ENCODE measurements at regions not wholly inside any gene's neighbourhood (a gene's known extent, or its start where the extent isn't known, plus 50 kb on each side); places are given as distances from the start of the nearest gene placed in this dataset.

GRCh38 chr4:128381748-128382559, 94.3 kb upstream of the PGRMC2 start:
- no peak for DNase-seq (ENCODE audit: low read depth, low spot score)
- H3K27ac ChIP-seq (ENCODE audit: low read length): no peak overlapping the region
- no peaks in the 10 kb centered on the region for H3K36me3 ChIP-seq (ENCODE audit: control insufficient read depth, insufficient read depth, low read length)
- H3K9me3 ChIP-seq (ENCODE audit: control insufficient read depth, insufficient read depth, low read length): peaks cover 3% of the 10 kb centered on the region
- H3K27me3 ChIP-seq (ENCODE audit: control insufficient read depth, insufficient read depth, low read length): no peaks in the 10 kb centered on the region
- no peaks in the 10 kb centered on the region for H3K4me1 ChIP-seq (ENCODE audit: control insufficient read depth, insufficient read depth, low read length)
- no peak overlapping the region for H3K4me3 ChIP-seq (ENCODE audit: low read length)
- WGBS (ENCODE audit: insufficient coverage, insufficient read length): no CpG with 5 or more reads among the region's 4 CpGs

- Histone ChIP-seq H3K36me3 (ENCODE audit: control insufficient read depth, insufficient read depth, low read length) (no peaks in the 10 kb centered on the region; the same call in 1 of the 2 replicates), H3K27me3 (ENCODE audit: control insufficient read depth, insufficient read depth, low read length) (no peaks in the 10 kb centered on the region), H3K4me1 (ENCODE audit: control insufficient read depth, insufficient read depth, low read length) (no peaks in the 10 kb centered on the region), H3K9me3 (ENCODE audit: control insufficient read depth, insufficient read depth, low read length) (peaks cover 3% of the 10 kb centered on the region), H3K27ac (ENCODE audit: low read length) (no peak overlapping the region), H3K4me3 (ENCODE audit: low read length) (no peak overlapping the region)
- no CpG with 5 or more reads among the region's 4 CpGs for WGBS (ENCODE audit: insufficient coverage, insufficient read length)
- no peak for DNase-seq (ENCODE audit: low read depth, low spot score)
Observed at GRCh38 chr4:128380306-128380705, 92.7 kb upstream of the PGRMC2 start.

DNA sequence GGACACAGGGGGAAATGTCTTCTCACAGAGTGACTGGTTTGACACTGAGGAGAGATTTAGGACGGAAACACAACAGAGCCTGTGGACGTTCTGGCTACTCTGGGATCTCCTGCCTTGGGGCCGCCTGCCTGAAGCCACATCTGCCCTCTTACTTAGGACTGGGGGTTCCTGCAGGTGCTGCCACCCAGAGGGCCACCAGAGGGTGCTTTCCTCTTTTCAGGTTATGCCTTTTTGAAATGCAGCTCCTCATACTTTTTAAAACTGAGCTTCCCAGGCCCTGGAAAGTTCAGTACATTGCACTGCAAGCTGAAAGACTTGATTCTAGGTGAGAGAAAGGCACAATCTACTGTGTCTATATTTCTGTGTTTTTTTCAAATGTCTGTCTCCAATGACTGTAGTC, 92.2 kb upstream of the PGRMC2 start:
- Histone ChIP-seq H3K27ac (ENCODE audit: low read length) (no peak overlapping the region), H3K4me1 (ENCODE audit: control insufficient read depth, insufficient read depth, low read length) (no peaks in the 10 kb centered on the region), H3K9me3 (ENCODE audit: control insufficient read depth, insufficient read depth, low read length) (peaks cover 3% of the 10 kb centered on the region), H3K27me3 (ENCODE audit: control insufficient read depth, insufficient read depth, low read length) (no peaks in the 10 kb centered on the region), H3K36me3 (ENCODE audit: control insufficient read depth, insufficient read depth, low read length) (no peaks in the 10 kb centered on the region; the same call in 1 of the 2 replicates), H3K4me3 (ENCODE audit: low read length) (no peak overlapping the region)
- no peak for DNase-seq (ENCODE audit: low read depth, low spot score)
- no CpG with 5 or more reads among the region's 3 CpGs for WGBS (ENCODE audit: insufficient coverage, insufficient read length)

DNA sequence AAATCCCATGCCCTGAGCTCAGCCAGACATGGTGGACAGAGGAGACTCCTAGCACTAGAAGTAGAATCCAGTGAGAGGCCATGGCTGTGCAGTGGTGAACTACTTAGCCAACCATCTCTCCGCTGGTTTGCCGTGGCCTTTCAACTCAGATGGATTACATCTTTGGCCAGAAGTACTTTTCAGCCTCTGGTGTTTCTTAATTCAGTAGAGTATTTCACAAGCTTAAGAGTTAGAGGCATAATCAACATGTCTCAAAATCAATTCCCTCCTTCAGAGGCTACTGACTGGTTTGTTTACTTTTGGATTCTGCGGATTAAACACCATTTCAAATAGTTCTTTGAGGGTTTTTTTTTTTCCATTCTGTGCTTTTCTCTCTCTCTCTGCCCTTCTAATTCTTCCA, 91.1 kb upstream of the PGRMC2 start:
- peaks cover 3% of the 10 kb centered on the region for H3K9me3 ChIP-seq (ENCODE audit: control insufficient read depth, insufficient read depth, low read length)
- H3K27ac ChIP-seq (ENCODE audit: low read length): no peak overlapping the region
- WGBS (ENCODE audit: insufficient coverage, insufficient read length): no CpG with 5 or more reads among the region's 3 CpGs
- no peaks in the 10 kb centered on the region for H3K4me1 ChIP-seq (ENCODE audit: control insufficient read depth, insufficient read depth, low read length)
- no peaks in the 10 kb centered on the region for H3K27me3 ChIP-seq (ENCODE audit: control insufficient read depth, insufficient read depth, low read length)
- H3K4me3 ChIP-seq (ENCODE audit: low read length): no peak overlapping the region
- DNase-seq (ENCODE audit: low read depth, low spot score): no peak
- no peaks in the 10 kb centered on the region; the same call in 1 of the 2 replicates for H3K36me3 ChIP-seq (ENCODE audit: control insufficient read depth, insufficient read depth, low read length)

DNA sequence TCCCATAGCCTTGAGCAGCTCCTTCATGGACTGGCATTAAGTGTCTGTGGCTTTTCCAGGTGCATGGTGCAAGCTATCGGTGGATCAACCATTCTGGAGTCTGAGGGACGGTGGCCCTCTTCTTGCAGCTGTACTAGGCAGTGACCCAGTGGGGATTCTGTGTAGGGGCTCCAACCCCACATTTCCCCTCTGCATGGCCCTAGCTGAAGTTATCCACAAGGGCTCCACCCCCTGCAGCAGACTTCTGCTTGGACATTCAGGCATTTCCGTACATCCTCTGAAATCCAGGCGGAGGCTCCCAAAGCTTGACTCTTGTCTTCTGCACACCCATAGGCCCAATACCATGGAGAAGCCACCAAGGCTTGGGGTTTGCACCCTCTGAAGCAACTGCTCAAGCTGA, 89.3 kb upstream of the PGRMC2 start:
- DNase-seq (ENCODE audit: low read depth, low spot score): no peak
- Histone ChIP-seq H3K4me3 (ENCODE audit: low read length) (no peak overlapping the region), H3K9me3 (ENCODE audit: control insufficient read depth, insufficient read depth, low read length) (peaks cover 3% of the 10 kb centered on the region), H3K36me3 (ENCODE audit: control insufficient read depth, insufficient read depth, low read length) (no peaks in the 10 kb centered on the region; the same call in 1 of the 2 replicates), H3K27me3 (ENCODE audit: control insufficient read depth, insufficient read depth, low read length) (no peaks in the 10 kb centered on the region), H3K27ac (ENCODE audit: low read length) (no peak overlapping the region), H3K4me1 (ENCODE audit: control insufficient read depth, insufficient read depth, low read length) (no peaks in the 10 kb centered on the region)
- WGBS (ENCODE audit: insufficient coverage, insufficient read length): no CpG with 5 or more reads among the region's 4 CpGs

DNA sequence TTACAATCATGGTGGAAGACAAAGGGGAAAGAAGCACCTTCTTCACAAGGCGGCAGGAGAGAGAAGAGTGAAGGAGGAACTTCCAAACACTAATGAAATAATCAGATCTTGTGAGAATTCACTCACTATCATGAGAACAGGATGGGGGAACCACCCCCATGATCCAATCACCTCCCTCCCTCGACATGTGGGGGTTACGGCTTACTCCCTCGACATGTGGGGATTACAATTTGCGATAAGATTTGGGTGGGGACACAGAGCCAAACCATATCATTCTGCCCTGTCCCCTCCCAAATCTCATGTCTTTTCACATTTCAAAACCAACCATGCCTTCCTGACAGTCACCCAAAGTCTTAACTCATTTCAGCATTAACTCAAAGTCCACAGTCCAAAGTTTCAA, 88.7 kb upstream of the PGRMC2 start:
- Histone ChIP-seq H3K36me3 (ENCODE audit: control insufficient read depth, insufficient read depth, low read length) (no peaks in the 10 kb centered on the region; the same call in 1 of the 2 replicates), H3K27me3 (ENCODE audit: control insufficient read depth, insufficient read depth, low read length) (no peaks in the 10 kb centered on the region), H3K27ac (ENCODE audit: low read length) (no peak overlapping the region), H3K4me3 (ENCODE audit: low read length) (no peak overlapping the region), H3K9me3 (ENCODE audit: control insufficient read depth, insufficient read depth, low read length) (peaks cover 3% of the 10 kb centered on the region), H3K4me1 (ENCODE audit: control insufficient read depth, insufficient read depth, low read length) (no peaks in the 10 kb centered on the region)
- DNase-seq (ENCODE audit: low read depth, low spot score): no peak
- no CpG with 5 or more reads among the region's 5 CpGs for WGBS (ENCODE audit: insufficient coverage, insufficient read length)

DNA sequence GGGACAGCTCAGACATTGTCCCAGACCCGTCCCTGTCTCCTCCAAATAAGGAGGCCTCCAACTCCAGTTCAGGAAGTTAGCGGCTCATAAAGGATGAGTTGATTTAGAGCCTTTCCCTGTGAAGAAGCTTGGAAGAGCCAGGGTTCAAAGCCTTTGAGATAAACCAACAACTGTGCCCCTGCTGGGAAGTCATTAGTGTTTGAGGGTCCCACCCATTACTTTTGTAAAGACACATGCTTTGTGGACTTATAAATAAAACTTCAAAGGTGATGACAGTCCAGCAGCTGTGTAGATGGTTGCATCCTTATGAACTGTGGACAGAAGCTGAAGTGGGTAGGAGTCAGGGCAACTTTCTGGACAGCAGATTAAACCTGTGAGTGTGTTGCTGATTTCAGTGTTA, 86.0 kb upstream of the PGRMC2 start:
- no peak for DNase-seq (ENCODE audit: low read depth, low spot score)
- Histone ChIP-seq H3K9me3 (ENCODE audit: control insufficient read depth, insufficient read depth, low read length) (peaks cover 3% of the 10 kb centered on the region), H3K27me3 (ENCODE audit: control insufficient read depth, insufficient read depth, low read length) (no peaks in the 10 kb centered on the region), H3K4me1 (ENCODE audit: control insufficient read depth, insufficient read depth, low read length) (no peaks in the 10 kb centered on the region), H3K36me3 (ENCODE audit: control insufficient read depth, insufficient read depth, low read length) (no peaks in the 10 kb centered on the region; the same call in 1 of the 2 replicates), H3K27ac (ENCODE audit: low read length) (no peak overlapping the region), H3K4me3 (ENCODE audit: low read length) (no peak overlapping the region)
- WGBS (ENCODE audit: insufficient coverage, insufficient read length): no CpG with 5 or more reads among the region's 2 CpGs

DNA sequence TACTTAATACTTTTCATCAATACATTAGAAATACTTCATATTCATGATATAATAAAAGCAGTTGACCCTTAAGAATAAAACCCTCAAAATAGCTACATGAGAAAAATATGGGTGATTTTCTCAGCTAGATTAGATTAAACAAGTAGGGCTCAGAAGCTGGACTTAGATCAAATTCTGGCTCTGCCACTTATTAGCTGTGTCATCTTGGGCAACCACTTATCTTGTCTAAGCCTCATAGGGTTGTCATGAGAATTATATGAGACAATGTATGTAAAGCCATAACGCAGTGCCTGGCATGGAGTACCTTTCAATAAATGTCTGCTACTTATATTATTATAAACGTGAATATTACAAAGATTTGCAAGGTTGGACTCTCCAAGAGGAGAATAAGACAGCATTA, 84.3 kb upstream of the PGRMC2 start:
- Histone ChIP-seq H3K27me3 (ENCODE audit: control insufficient read depth, insufficient read depth, low read length) (no peaks in the 10 kb centered on the region), H3K36me3 (ENCODE audit: control insufficient read depth, insufficient read depth, low read length) (no peaks in the 10 kb centered on the region; the same call in 1 of the 2 replicates), H3K9me3 (ENCODE audit: control insufficient read depth, insufficient read depth, low read length) (no peaks in the 10 kb centered on the region; the same call in 1 of the 2 replicates), H3K27ac (ENCODE audit: low read length) (no peak overlapping the region), H3K4me3 (ENCODE audit: low read length) (no peak overlapping the region), H3K4me1 (ENCODE audit: control insufficient read depth, insufficient read depth, low read length) (no peaks in the 10 kb centered on the region)
- no peak for DNase-seq (ENCODE audit: low read depth, low spot score)
- no CpG with 5 or more reads among the region's 2 CpGs for WGBS (ENCODE audit: insufficient coverage, insufficient read length)

DNA sequence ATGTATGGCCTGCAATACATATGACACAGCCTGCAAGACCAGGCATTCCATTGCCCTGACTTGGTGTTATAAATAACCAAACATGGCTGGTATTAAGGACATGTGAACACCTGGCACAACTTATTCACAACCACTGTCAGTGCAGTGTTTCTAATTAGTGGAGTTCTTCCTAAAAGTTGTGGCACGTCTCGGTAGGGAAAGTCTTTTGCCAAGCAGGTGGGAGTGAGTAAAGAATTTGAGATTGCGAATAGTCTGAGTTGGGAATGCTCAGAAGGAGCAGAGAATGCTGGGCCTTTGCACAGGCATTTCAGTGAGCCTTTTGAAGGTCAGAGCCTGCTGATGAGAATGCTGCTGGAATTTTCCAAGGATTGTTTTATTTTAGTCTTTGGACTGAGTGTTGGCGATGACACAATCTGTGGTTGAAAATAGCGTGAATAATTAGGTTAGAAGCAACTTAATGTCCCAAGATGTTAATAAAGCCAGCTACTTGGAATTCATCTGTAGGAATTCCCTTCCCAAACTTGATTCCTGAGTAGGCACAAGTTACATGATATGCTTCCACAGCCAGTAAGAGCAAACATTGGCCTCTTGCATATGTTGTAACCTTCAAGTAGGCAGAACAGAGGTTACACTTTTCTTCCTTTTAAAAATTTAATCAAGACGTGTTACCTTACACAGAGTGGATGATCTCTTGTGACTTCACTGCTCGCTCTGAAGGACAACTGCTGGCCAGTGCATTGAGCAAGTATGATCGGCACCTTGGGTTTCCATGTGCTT, 83.6 kb upstream of the PGRMC2 start:
- H3K9me3 ChIP-seq (ENCODE audit: control insufficient read depth, insufficient read depth, low read length): no peaks in the 10 kb centered on the region
- no peak overlapping the region for H3K27ac ChIP-seq (ENCODE audit: low read length)
- H3K36me3 ChIP-seq (ENCODE audit: control insufficient read depth, insufficient read depth, low read length): no peaks in the 10 kb centered on the region
- no peak for DNase-seq (ENCODE audit: low read depth, low spot score)
- no peaks in the 10 kb centered on the region for H3K4me1 ChIP-seq (ENCODE audit: control insufficient read depth, insufficient read depth, low read length)
- no peak overlapping the region for H3K4me3 ChIP-seq (ENCODE audit: low read length)
- no peaks in the 10 kb centered on the region for H3K27me3 ChIP-seq (ENCODE audit: control insufficient read depth, insufficient read depth, low read length)
- WGBS (ENCODE audit: insufficient coverage, insufficient read length): no CpG with 5 or more reads among the region's 8 CpGs

GRCh38 chr4:128366212-128366611, 78.6 kb upstream of the PGRMC2 start:
- H3K4me3 ChIP-seq (ENCODE audit: low read length): no peak overlapping the region
- no peaks in the 10 kb centered on the region for H3K36me3 ChIP-seq (ENCODE audit: control insufficient read depth, insufficient read depth, low read length)
- no CpG with 5 or more reads among the region's 4 CpGs for WGBS (ENCODE audit: insufficient coverage, insufficient read length)
- H3K4me1 ChIP-seq (ENCODE audit: control insufficient read depth, insufficient read depth, low read length): no peaks in the 10 kb centered on the region
- DNase-seq (ENCODE audit: low read depth, low spot score): no peak
- no peak overlapping the region for H3K27ac ChIP-seq (ENCODE audit: low read length)
- H3K27me3 ChIP-seq (ENCODE audit: control insufficient read depth, insufficient read depth, low read length): no peaks in the 10 kb centered on the region
- no peaks in the 10 kb centered on the region for H3K9me3 ChIP-seq (ENCODE audit: control insufficient read depth, insufficient read depth, low read length)

Measured in iPS DF 6.9 (cell line).